Kidney epithelial cell (primary cell): ENCODE measurements at regions not wholly inside any gene's neighbourhood (a gene's known extent, or its start where the extent isn't known, plus 50 kb on each side); places are given as distances from the start of the nearest gene placed in this dataset.

ENCODE experiments used
- DNase-seq: peaks from one replicate; pipeline ENCODE4 v3.0.0-alpha.2; 2010; ENCODE audit warnings: low read depth
- H3K27me3 ChIP-seq: 2 replicates; pipeline ENCODE4 v1.6.0; 2011; ENCODE audit warnings: low read length; ENCODE audit not compliant: control insufficient read depth, insufficient read depth
- H3K36me3 ChIP-seq: 2 replicates; pipeline ENCODE4 v1.5.1; 2011; ENCODE audit warnings: low read length; ENCODE audit not compliant: control insufficient read depth, insufficient read depth
- H3K4me3 ChIP-seq: 2 replicates; pipeline ENCODE4 v1.5.1; 2011; ENCODE audit warnings: low read depth, mild to moderate bottlenecking, control low read depth, low read length
- CTCF ChIP-seq: IDR thresholded peaks from 2 replicates; pipeline ENCODE4 v1.5.1; 2011; ENCODE audit warnings: mild to moderate bottlenecking, moderate library complexity, low read length, control low read depth, inconsistent platforms; ENCODE audit not compliant: insufficient read depth, poor library complexity, severe bottlenecking

GRCh38 chr1:72930528-72930927 lies 648.2 kb upstream of the NEGR1 start:
- no peak for TF ChIP-seq CTCF
- DNase-seq = no peak
- H3K27me3 ChIP-seq = no peaks in the 10 kb centered on the region

GRCh38 chr1:72918940-72919339 lies 636.6 kb upstream of the NEGR1 start:
- no peak for TF ChIP-seq CTCF
- Histone ChIP-seq H3K27me3 (no peaks in the 10 kb centered on the region), H3K36me3 (no peaks in the 10 kb centered on the region), H3K4me3 (no peak overlapping the region)
- DNase-seq = no peak

More at GRCh38 chr1:72930528-72930927, 648.2 kb upstream of the NEGR1 start:
- Histone ChIP-seq H3K4me3 (no peak overlapping the region), H3K36me3 (no peaks in the 10 kb centered on the region)

- TF ChIP-seq CTCF = no peak
- Histone ChIP-seq H3K4me3 (no peak overlapping the region), H3K27me3 (no peaks in the 10 kb centered on the region), H3K36me3 (no peaks in the 10 kb centered on the region)
- DNase-seq = no peak
Observed at GRCh38 chr1:72917920-72918319, 635.6 kb upstream of the NEGR1 start.

- H3K27me3 ChIP-seq = no peaks in the 10 kb centered on the region
- TF ChIP-seq CTCF = no peak
- no peak for DNase-seq
- H3K4me3 ChIP-seq = no peak overlapping the region
- H3K36me3 ChIP-seq = no peaks in the 10 kb centered on the region
Observed at GRCh38 chr1:72915581-72915980, 633.2 kb upstream of the NEGR1 start.

GRCh38 chr1:72911656-72912055 lies 629.3 kb upstream of the NEGR1 start:
- no peaks in the 10 kb centered on the region for H3K27me3 ChIP-seq
- H3K36me3 ChIP-seq = no peaks in the 10 kb centered on the region
- DNase-seq = no peak
- TF ChIP-seq CTCF = no peak
- no peak overlapping the region for H3K4me3 ChIP-seq

GRCh38 chr1:72896256-72896655 lies 613.9 kb upstream of the NEGR1 start:
- DNase-seq = no peak
- no peaks in the 10 kb centered on the region for H3K36me3 ChIP-seq
- no peak for TF ChIP-seq CTCF
- no peaks in the 10 kb centered on the region for H3K27me3 ChIP-seq
- H3K4me3 ChIP-seq = no peak overlapping the region
